Activated B cell treated with CpG ODN at 0.5 μM for 24 hours (primary cell): ENCODE measurements at regions not wholly inside any gene's neighbourhood (a gene's known extent, or its start where the extent isn't known, plus 50 kb on each side); places are given as distances from the start of the nearest gene placed in this dataset.
"Not testable (repeated sequence)": the region's sequence is repeated elsewhere in the genome, so short reads cannot be mapped to it uniquely, and the experiment has no call there.

Experiments
- ATAC-seq: fragments of 200-7000 bp; cut with Tn5 transposase; one replicate; pipeline ENCODE4 v1.10.0; 2021; ENCODE audit warnings: low read depth, mild to moderate bottlenecking, moderate library complexity
- CTCF ChIA-PET: fragments of 350-600 bp; sonication (Branson Sonifier 250); formaldehyde crosslinking; loops from one replicate; lab custom pipeline; 2021; ENCODE audit warnings: antibody characterized with exemption; lab: Charles Lee
- POLR2A ChIA-PET: fragments of 350-600 bp; sonication (Branson Sonifier 250); formaldehyde crosslinking; loops from one replicate; lab custom pipeline; 2021; ENCODE audit warnings: antibody characterized with exemption; lab: Charles Lee
- DNase-seq: peaks from one replicate; pipeline ENCODE4 v3.0.0; 2022
- H3K27ac Mint-ChIP-seq: one replicate; pipeline ENCODE4 v1.8.0; 2020; ENCODE audit warnings: mixed read lengths
- H3K27me3 Mint-ChIP-seq: one replicate; pipeline ENCODE4 v1.8.0; 2021; ENCODE audit warnings: mixed read lengths
- H3K36me3 Mint-ChIP-seq: one replicate; pipeline ENCODE4 v1.8.0; 2021; ENCODE audit warnings: low read depth, mixed read lengths
- H3K4me1 Mint-ChIP-seq: one replicate; pipeline ENCODE4 v1.8.0; 2021; ENCODE audit warnings: mixed read lengths
- H3K4me3 Mint-ChIP-seq: one replicate; pipeline ENCODE4 v1.8.0; 2020; ENCODE audit warnings: mild to moderate bottlenecking, mixed read lengths
- H3K9me3 Mint-ChIP-seq: one replicate; pipeline ENCODE4 v1.8.0; 2020; ENCODE audit warnings: mixed read lengths
- intact Hi-C: fragments of 100-400 bp; cut with micrococcal nuclease; formaldehyde crosslinking; loops from one replicate; pipeline ENCODE4 v1.15.1; 2024
- TF ChIP-seq, protein P1 (sequence below): fragments of 200-600 bp; IDR thresholded peaks from one replicate; pipeline ENCODE4 v1.8.0; 2022; ENCODE audit warnings: antibody characterized with exemption, mild to moderate bottlenecking

DNA sequence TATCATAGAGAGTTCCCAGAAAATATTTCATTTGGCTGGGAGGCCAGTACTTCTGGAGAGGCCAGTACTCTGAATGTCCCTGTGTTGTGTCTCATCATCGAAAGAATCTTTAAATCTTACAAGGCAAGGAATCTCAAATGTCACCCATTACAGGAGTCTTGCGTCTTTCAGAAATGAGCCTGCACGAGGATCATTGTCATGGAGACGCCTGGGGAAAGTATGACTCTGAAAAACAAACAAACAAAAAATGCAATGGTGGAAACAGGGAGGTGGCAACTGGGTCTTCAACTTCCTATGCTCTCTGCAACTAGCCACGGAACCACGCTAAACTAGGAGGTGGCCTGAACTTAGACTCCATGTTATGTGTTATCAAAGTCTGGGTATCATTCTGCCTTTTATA, 804.6 kb downstream of the EPHA3 start:
- Mint-ChIP-seq H3K4me3 (no peak overlapping the region), H3K36me3 (no peaks in the 10 kb centered on the region), H3K27me3 (no peaks in the 10 kb centered on the region), H3K4me1 (no peaks in the 10 kb centered on the region), H3K9me3 (peaks cover 4% of the 10 kb centered on the region), H3K27ac (no peak overlapping the region)
- POLR2A ChIA-PET, result no interaction called here
- intact Hi-C loops, result no loop called here
- CTCF ChIA-PET, result no interaction called here
- no peak for ATAC-seq
- TF ChIP-seq, protein P1, sequence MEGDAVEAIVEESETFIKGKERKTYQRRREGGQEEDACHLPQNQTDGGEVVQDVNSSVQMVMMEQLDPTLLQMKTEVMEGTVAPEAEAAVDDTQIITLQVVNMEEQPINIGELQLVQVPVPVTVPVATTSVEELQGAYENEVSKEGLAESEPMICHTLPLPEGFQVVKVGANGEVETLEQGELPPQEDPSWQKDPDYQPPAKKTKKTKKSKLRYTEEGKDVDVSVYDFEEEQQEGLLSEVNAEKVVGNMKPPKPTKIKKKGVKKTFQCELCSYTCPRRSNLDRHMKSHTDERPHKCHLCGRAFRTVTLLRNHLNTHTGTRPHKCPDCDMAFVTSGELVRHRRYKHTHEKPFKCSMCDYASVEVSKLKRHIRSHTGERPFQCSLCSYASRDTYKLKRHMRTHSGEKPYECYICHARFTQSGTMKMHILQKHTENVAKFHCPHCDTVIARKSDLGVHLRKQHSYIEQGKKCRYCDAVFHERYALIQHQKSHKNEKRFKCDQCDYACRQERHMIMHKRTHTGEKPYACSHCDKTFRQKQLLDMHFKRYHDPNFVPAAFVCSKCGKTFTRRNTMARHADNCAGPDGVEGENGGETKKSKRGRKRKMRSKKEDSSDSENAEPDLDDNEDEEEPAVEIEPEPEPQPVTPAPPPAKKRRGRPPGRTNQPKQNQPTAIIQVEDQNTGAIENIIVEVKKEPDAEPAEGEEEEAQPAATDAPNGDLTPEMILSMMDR, result no peak
- DNase-seq, result no peak

- H3K27ac Mint-ChIP-seq, result no peak overlapping the region
- no peaks in the 10 kb centered on the region for H3K36me3 Mint-ChIP-seq
- DNase-seq (no peak), ATAC-seq (no peak)
- CTCF ChIA-PET, result no interaction called here
- no peaks in the 10 kb centered on the region for H3K27me3 Mint-ChIP-seq
- TF ChIP-seq, protein P1, result no peak
- POLR2A ChIA-PET, result no interaction called here
- intact Hi-C loops, result no loop called here
- H3K4me3 Mint-ChIP-seq, result no peak overlapping the region
- H3K9me3 Mint-ChIP-seq, result peaks cover 3% of the 10 kb centered on the region
- no peaks in the 10 kb centered on the region for H3K4me1 Mint-ChIP-seq
Observed at GRCh38 chr3:89923921-89924610, 816.6 kb downstream of the EPHA3 start.

DNA sequence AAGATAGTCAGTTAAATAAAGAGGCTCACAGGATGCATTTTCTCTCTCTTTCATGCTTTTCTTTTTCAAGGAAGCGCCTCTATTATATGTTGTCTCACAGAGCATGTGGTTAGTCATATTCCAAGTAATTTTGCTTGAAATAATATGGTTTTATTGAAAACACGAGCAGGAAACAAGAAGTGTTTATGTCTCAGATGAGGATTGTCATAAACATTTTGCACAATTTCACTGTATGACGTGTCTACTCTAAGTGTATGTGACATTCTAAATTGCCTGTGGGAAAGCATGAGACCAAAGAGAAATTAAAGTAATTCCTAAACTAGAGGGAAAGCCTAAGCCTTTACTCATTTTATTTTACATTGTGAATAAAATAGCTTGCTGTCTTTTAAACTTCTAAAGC, 818.6 kb downstream of the EPHA3 start:
- intact Hi-C loops, result no loop called here
- Mint-ChIP-seq H3K9me3 (peaks cover 3% of the 10 kb centered on the region), H3K27ac (no peak overlapping the region), H3K27me3 (no peaks in the 10 kb centered on the region), H3K4me1 (no peaks in the 10 kb centered on the region), H3K36me3 (no peaks in the 10 kb centered on the region), H3K4me3 (no peak overlapping the region)
- TF ChIP-seq, protein P1, result no peak
- no peak for ATAC-seq
- DNase-seq, result no peak
- ChIA-PET POLR2A (no interaction called here), CTCF (no interaction called here)

DNA sequence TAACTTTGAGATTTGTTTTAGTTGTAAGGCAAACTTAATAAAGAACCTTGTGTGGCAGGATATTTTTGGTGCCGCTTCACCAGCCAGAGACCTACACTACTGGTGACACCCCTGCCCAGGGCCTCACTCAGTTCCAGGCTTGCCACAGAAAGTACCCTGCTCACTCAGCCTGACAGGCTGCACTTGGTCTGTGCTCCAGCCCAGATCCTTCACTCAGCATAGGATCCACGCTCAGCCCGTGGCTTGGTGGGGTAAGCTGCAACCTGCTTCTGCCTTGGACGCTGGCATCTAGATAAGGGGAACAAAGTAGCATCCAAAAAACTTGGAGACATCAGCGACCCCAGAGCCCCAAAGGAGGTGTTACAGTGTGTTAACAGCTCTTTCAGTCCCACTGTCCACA, 825.5 kb downstream of the EPHA3 start:
- ATAC-seq (no peak), DNase-seq (no peak)
- Mint-ChIP-seq H3K4me1 (no peaks in the 10 kb centered on the region), H3K27me3 (no peaks in the 10 kb centered on the region), H3K36me3 (no peaks in the 10 kb centered on the region), H3K4me3 (no peak overlapping the region), H3K9me3 (peaks cover 3% of the 10 kb centered on the region), H3K27ac (no peak overlapping the region)
- TF ChIP-seq, protein P1, result no peak
- POLR2A ChIA-PET, result no interaction called here
- CTCF ChIA-PET, result no interaction called here
- intact Hi-C loops, result no loop called here

DNA sequence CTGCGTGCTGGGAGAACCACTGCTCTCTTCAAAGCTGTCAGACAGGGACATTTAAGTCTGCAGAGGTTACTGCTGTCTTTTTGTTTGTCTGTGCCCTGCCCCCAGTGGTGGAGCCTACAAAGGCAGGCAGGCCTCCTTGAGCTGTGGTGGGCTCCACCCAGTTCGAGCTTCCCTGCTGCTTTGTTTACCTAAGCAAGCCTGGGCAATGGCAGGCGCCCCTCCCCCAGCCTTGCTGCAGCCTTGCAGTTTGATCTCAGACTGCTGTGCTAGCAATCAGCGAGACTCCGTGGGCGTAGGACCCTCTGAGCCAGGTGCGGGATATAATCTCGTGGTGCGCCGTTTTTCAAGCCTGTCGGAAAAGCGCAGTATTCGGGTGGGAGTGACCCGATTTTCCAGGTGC, 837.0 kb downstream of the EPHA3 start:
- H3K4me1 Mint-ChIP-seq, H3K36me3 Mint-ChIP-seq, H3K9me3 Mint-ChIP-seq, H3K27me3 Mint-ChIP-seq, H3K27ac Mint-ChIP-seq, ATAC-seq, DNase-seq, POLR2A ChIA-PET, intact Hi-C loops, CTCF ChIA-PET, H3K4me3 Mint-ChIP-seq: not testable (repeated sequence)

GRCh38 chr3:89946884-89947283, 839.5 kb downstream of the EPHA3 start:
- intact Hi-C loops, result no loop called here
- no peak for ATAC-seq
- H3K36me3 Mint-ChIP-seq, result no peaks in the 10 kb centered on the region

More at GRCh38 chr3:89946884-89947283, 839.5 kb downstream of the EPHA3 start:
- no peaks in the 10 kb centered on the region for H3K27me3 Mint-ChIP-seq
- H3K9me3 Mint-ChIP-seq, result peaks cover 4% of the 10 kb centered on the region
- TF ChIP-seq, protein P1, result no peak
- no peak overlapping the region for H3K27ac Mint-ChIP-seq
- no peak for DNase-seq
- ChIA-PET POLR2A (no interaction called here), CTCF (no interaction called here)
- no peaks in the 10 kb centered on the region for H3K4me1 Mint-ChIP-seq
- no peak overlapping the region for H3K4me3 Mint-ChIP-seq
